Body of pancreas (tissue), 4 donors: ENCODE measurements at regions not wholly inside any gene's neighbourhood (a gene's known extent, or its start where the extent isn't known, plus 50 kb on each side); places are given as distances from the start of the nearest gene placed in this dataset.

Experiments used
- POLR2A ChIP-seq, 3 donors: fragments of 450-650 bp; IDR thresholded peaks; one replicate each; pipeline ENCODE4 v1.6.1; 2016; ENCODE audit warnings: antibody characterized with exemption in 3 of 3, mild to moderate bottlenecking in 2 of 3
- TF ChIP-seq, protein P1 (sequence below), 7 experiments: fragments of 450-650 bp in 4 of 7; fragments of 200-600 bp in 3 of 7; sonication (generic) in 3 of 7; IDR thresholded peaks; one replicate each; pipeline ENCODE4 v1.5.1; 2016 to 2019; ENCODE audit warnings: antibody characterized with exemption in 7 of 7

DNA sequence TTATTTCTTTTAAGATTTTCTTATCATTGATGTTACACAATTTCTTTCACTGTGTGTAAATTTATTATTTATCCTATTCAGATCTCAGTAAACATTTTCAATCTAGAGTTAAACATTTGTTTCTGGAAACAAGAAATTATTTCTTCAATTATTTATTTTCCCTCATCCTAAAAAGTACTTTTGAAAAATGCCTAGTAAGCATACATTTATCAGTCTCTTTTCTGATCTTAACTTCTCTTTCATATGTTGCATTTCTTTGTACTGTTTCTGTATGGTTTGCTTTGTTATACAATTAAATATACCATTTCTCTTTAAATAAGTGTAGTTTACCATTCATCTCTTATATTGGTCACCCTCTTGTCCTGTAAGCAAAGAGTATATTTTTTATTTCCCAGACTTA, 263.2 kb downstream of the C12orf50 start:
- TF ChIP-seq, protein P1, sequence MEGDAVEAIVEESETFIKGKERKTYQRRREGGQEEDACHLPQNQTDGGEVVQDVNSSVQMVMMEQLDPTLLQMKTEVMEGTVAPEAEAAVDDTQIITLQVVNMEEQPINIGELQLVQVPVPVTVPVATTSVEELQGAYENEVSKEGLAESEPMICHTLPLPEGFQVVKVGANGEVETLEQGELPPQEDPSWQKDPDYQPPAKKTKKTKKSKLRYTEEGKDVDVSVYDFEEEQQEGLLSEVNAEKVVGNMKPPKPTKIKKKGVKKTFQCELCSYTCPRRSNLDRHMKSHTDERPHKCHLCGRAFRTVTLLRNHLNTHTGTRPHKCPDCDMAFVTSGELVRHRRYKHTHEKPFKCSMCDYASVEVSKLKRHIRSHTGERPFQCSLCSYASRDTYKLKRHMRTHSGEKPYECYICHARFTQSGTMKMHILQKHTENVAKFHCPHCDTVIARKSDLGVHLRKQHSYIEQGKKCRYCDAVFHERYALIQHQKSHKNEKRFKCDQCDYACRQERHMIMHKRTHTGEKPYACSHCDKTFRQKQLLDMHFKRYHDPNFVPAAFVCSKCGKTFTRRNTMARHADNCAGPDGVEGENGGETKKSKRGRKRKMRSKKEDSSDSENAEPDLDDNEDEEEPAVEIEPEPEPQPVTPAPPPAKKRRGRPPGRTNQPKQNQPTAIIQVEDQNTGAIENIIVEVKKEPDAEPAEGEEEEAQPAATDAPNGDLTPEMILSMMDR (IDR thresholded peaks at IDR 0.05): no peak
- no peak for TF ChIP-seq POLR2A (IDR thresholded peaks at IDR 0.05)
